HEK293T (cell line): ENCODE measurements at regions not wholly inside any gene's neighbourhood (a gene's known extent, or its start where the extent isn't known, plus 50 kb on each side); places are given as distances from the start of the nearest gene placed in this dataset.

Experiments used
- ARNT ChIP-seq: fragments of 450-650 bp; IDR thresholded peaks from 2 replicates; pipeline ENCODE4 v1.6.1; 2017; ENCODE audit warnings: mild to moderate bottlenecking
- BHLHE40 ChIP-seq: fragments of 450-650 bp; IDR thresholded peaks from 2 replicates; pipeline ENCODE4 v1.6.1; 2016; ENCODE audit warnings: mild to moderate bottlenecking, moderate library complexity, borderline replicate concordance
- CTBP1 ChIP-seq: fragments of 450-650 bp; IDR thresholded peaks from 2 replicates; pipeline ENCODE4 v1.6.1; 2016; ENCODE audit warnings: borderline replicate concordance
- ELF4 ChIP-seq: fragments of 450-650 bp; IDR thresholded peaks from 2 replicates; pipeline ENCODE4 v1.6.1; 2017; ENCODE audit warnings: antibody characterized with exemption
- FOXA1 ChIP-seq: fragments of 450-650 bp; IDR thresholded peaks from 2 replicates; pipeline ENCODE4 v1.6.1; 2016; ENCODE audit warnings: mild to moderate bottlenecking
- FOXK2 ChIP-seq: fragments of 450-650 bp; IDR thresholded peaks from 2 replicates; pipeline ENCODE4 v1.6.1; 2016; ENCODE audit warnings: mild to moderate bottlenecking
- FOXM1 ChIP-seq: fragments of 450-650 bp; IDR thresholded peaks from 2 replicates; pipeline ENCODE4 v1.6.1; 2017; ENCODE audit warnings: mild to moderate bottlenecking, borderline replicate concordance
- HDGF ChIP-seq: fragments of 450-650 bp; IDR thresholded peaks from 2 replicates; pipeline ENCODE4 v1.6.1; 2017; ENCODE audit warnings: antibody characterized with exemption, borderline replicate concordance
- LEF1 ChIP-seq: fragments of 450-650 bp; IDR thresholded peaks from 2 replicates; pipeline ENCODE4 v1.6.1; 2017; ENCODE audit warnings: mild to moderate bottlenecking, borderline replicate concordance
- NFRKB ChIP-seq: fragments of 450-650 bp; IDR thresholded peaks from 2 replicates; pipeline ENCODE4 v1.6.1; 2016; ENCODE audit warnings: mild to moderate bottlenecking, moderate library complexity
- SP1 ChIP-seq: fragments of 450-650 bp; IDR thresholded peaks from 2 replicates; pipeline ENCODE4 v1.6.1; 2017
- SUZ12 ChIP-seq: fragments of 450-650 bp; IDR thresholded peaks from 2 replicates; pipeline ENCODE4 v1.6.1; 2016; ENCODE audit warnings: mild to moderate bottlenecking
- TARDBP ChIP-seq: fragments of 450-650 bp; IDR thresholded peaks from 2 replicates; pipeline ENCODE4 v1.6.1; 2016
- ZNF384 ChIP-seq: fragments of 450-650 bp; IDR thresholded peaks from 2 replicates; pipeline ENCODE4 v1.6.1; 2016

DNA sequence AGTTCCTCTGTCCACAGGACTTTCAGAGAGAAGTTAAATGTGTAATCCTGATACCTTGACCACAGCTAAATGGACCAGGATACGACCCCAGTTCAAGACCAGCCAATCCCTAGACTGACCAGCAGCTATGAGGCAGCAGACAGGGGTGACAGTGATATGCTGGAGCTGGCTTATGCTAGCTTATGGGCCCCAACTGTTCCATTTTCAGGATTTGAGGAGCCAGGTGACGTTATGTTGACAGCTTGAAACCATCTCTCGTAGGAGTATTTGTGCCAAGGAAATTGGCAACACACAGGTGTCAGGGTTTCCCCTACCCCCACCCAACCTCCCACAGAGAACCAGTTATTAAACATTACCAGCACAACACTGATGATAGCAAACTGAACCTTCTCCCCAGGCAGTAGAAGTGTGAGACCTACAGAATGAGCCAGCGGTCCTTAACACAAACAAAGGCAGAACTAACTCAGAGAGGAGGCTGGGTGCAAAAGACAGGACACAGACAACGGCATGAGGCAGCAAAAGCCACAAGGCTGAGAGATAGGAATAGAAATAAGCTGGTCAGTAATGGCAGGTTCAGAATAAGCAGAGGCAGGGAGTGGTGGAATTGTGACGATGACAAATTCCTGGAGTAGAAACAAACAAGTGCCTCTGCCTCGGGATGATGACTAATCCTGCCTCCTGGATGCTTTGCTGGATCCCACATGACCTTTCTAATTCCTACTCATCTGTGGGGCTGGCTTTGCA is 85.6 kb upstream of the CPEB2 start:
- TF ChIP-seq BHLHE40 (no peak), SP1 (no peak), FOXK2 (no peak), NFRKB (no peak), ELF4 (no peak), FOXA1 (no peak), ARNT (no peak), ZNF384 (no peak), CTBP1 (no peak), TARDBP (no peak), FOXM1 (no peak), HDGF (no peak), SUZ12 (no peak), LEF1 (no peak)
